K562 (cell line): ENCODE measurements at regions not wholly inside any gene's neighbourhood (a gene's known extent, or its start where the extent isn't known, plus 50 kb on each side); places are given as distances from the start of the nearest gene placed in this dataset.

ENCODE experiments used
- ATAC-seq: fragments of 200-7000 bp; cut with Tn5 transposase; 3 replicates; pipeline ENCODE4 v1.9.1; 2020; ENCODE audit warnings: moderate library complexity
- BruUV-seq: library from RNA; stranded (reverse); fragments of 400-500 nt; replicated peaks from 2 replicates; lab custom pipeline; 2021; lab: Mats Ljungman, UMichigan
- CTCF ChIA-PET: fragments of 300-600 bp; formaldehyde crosslinking; extraction: SDS; loops from one replicate; lab custom pipeline; 2021; ENCODE audit warnings: low intra/inter-chr PET ratio; lab: Yijun Ruan, JAX
- POLR2A ChIA-PET: fragments of 300-600, 350-650 bp; sonication (Branson Sonifier 250); formaldehyde crosslinking; extraction: SDS; loops from one replicate; lab custom pipeline; 2021; ENCODE audit warnings: antibody characterized with exemption, inconsistent platforms; lab: Yijun Ruan, JAX
- DNase-seq, 4 experiments: peaks; one replicate each; pipeline versions ENCODE4 v3.0.0 to v3.0.0-alpha.2; 2011 to 2018; ENCODE audit warnings: low spot score in 3 of 4, mixed read lengths in 3 of 4; ENCODE audit errors: extremely low read depth in 1 of 4
- FAIRE-seq: peaks from 2 replicates; lab custom pipeline; 2011; peaks lifted over from hg19 to GRCh38; lab: Jason Lieb, UNC
- H2AFZ ChIP-seq: 2 replicates; pipeline ENCODE4 v1.6.0; 2011; ENCODE audit warnings: low read depth, low read length, control low read depth, inconsistent platforms
- H3K27ac ChIP-seq: fragments of 200-600 bp; 3 replicates; pipeline ENCODE4 v1.8.0; 2011; ENCODE audit warnings: low read depth, mild to moderate bottlenecking, control low read depth, inconsistent platforms, low read length, moderate library complexity, mixed read lengths; ENCODE audit errors: extremely low read depth
- H3K27me3 ChIP-seq, 2 experiments: fragments of 300-600 bp in 1 of 2; 2 replicates in 1 of 2; 3 replicates in 1 of 2; pipeline versions ENCODE4 v1.6.0 to v1.8.0; 2011; ENCODE audit warnings: inconsistent platforms in 2 of 2, low read length in 2 of 2, mild to moderate bottlenecking in 1 of 2, mixed read lengths in 1 of 2, moderate library complexity in 1 of 2; ENCODE audit not compliant: control insufficient read depth in 2 of 2, insufficient read depth in 2 of 2
- H3K36me3 ChIP-seq: fragments of 300-600 bp; 3 replicates; pipeline ENCODE4 v1.8.0; 2011; ENCODE audit warnings: mild to moderate bottlenecking, low read length, inconsistent platforms; ENCODE audit not compliant: control insufficient read depth, insufficient read depth
- H3K4me1 ChIP-seq, 2 experiments: fragments of 200-600 bp in 1 of 2; replicated peaks in 1 of 2; 2 replicates in 1 of 2; 3 replicates in 1 of 2; pipeline versions ENCODE4 v1.5.1 to v1.8.0; 2011; ENCODE audit warnings: inconsistent platforms in 2 of 2, low read length in 2 of 2, mild to moderate bottlenecking in 1 of 2, mixed read lengths in 1 of 2, moderate library complexity in 1 of 2; ENCODE audit not compliant: control insufficient read depth in 2 of 2, insufficient read depth in 2 of 2
- H3K4me2 ChIP-seq: 2 replicates; pipeline ENCODE4 v1.6.1; 2011; ENCODE audit warnings: low read length, control low read depth, inconsistent platforms, mixed read lengths; ENCODE audit not compliant: insufficient read depth
- H3K4me3 ChIP-seq: fragments of 200-600 bp; sonication (generic), shearing (Covaris generic); 2 replicates; pipeline ENCODE4 v1.5.1; 2016; ENCODE audit warnings: control low read depth, inconsistent platforms
- H3K79me2 ChIP-seq: fragments of 200-600 bp; 3 replicates; pipeline ENCODE4 v1.8.0; 2011; ENCODE audit warnings: low read length, inconsistent platforms; ENCODE audit not compliant: control insufficient read depth, insufficient read depth
- H3K9ac ChIP-seq, 2 experiments: 2 replicates each; pipeline versions ENCODE4 v1.6.0 to v1.6.1; 2011; ENCODE audit warnings: low read depth in 2 of 2, low read length in 2 of 2, control low read depth in 1 of 2, inconsistent platforms in 1 of 2, mild to moderate bottlenecking in 1 of 2, mixed read lengths in 1 of 2; ENCODE audit not compliant: insufficient read depth in 1 of 2
- H3K9me1 ChIP-seq: one replicate; pipeline ENCODE4 v1.6.0; 2011; ENCODE audit warnings: inconsistent platforms, mild to moderate bottlenecking, low read length, moderate library complexity; ENCODE audit not compliant: control insufficient read depth, insufficient read depth
- H3K9me3 ChIP-seq: replicated peaks from 2 replicates; pipeline ENCODE4 v1.5.1; 2011; ENCODE audit warnings: low read depth, low read length, inconsistent platforms; ENCODE audit not compliant: control insufficient read depth, insufficient read depth
- H4K20me1 ChIP-seq: replicated peaks from 2 replicates; pipeline ENCODE4 v1.6.1; 2011; ENCODE audit warnings: low read length, inconsistent platforms, mixed read lengths; ENCODE audit not compliant: control insufficient read depth, insufficient read depth
- ARHGAP35 ChIP-seq: fragments of 450-650 bp; IDR thresholded peaks from 2 replicates; pipeline ENCODE4 v1.6.1; 2018; ENCODE audit not compliant: partially characterized antibody
- CBX1 ChIP-seq: sonication (generic); IDR thresholded peaks from 2 replicates; pipeline ENCODE4 v1.6.1; 2016; ENCODE audit warnings: antibody characterized with exemption, low read depth, mild to moderate bottlenecking
- CHCHD3 ChIP-seq: fragments of 250-450 bp; sonication (Bioruptor Pico); IDR thresholded peaks from 2 replicates; pipeline ENCODE4 v2.1.2; 2022; ENCODE audit warnings: mild to moderate bottlenecking
- DIDO1 ChIP-seq: fragments of 450-650 bp; IDR thresholded peaks from 2 replicates; pipeline ENCODE4 v1.6.1; 2016; ENCODE audit warnings: low read depth, missing biosample characterization, missing genetic modification characterization
- ETS2 ChIP-seq: IDR thresholded peaks from 2 replicates; pipeline ENCODE4 v1.6.1; 2016; ENCODE audit warnings: borderline replicate concordance, missing genetic modification characterization, mild to moderate bottlenecking, moderate library complexity, missing compliant biosample characterization; ENCODE audit not compliant: poor library complexity, severe bottlenecking
- MEF2A ChIP-seq: IDR thresholded peaks from 2 replicates; pipeline ENCODE4 v1.6.1; 2011; ENCODE audit warnings: low read depth, mild to moderate bottlenecking, low read length, moderate library complexity; ENCODE audit not compliant: control insufficient read depth
- NFE2L1 ChIP-seq: fragments of 450-650 bp; IDR thresholded peaks from 2 replicates; pipeline ENCODE4 v1.6.1; 2016; ENCODE audit warnings: missing genetic modification characterization, low read depth, mild to moderate bottlenecking, missing compliant biosample characterization, moderate library complexity, borderline replicate concordance
- RFX5 ChIP-seq: IDR thresholded peaks from 2 replicates; pipeline ENCODE4 v1.6.1; 2011; ENCODE audit warnings: low read depth, mild to moderate bottlenecking, improper control_type of control experiment, low read length
- SNRNP70 ChIP-seq: fragments of 200-400 bp; formaldehyde crosslinking; optimal IDR thresholded peaks from 2 replicates; pipeline ENCODE3; 2017; ENCODE audit warnings: low read depth, low read length
- ZFX ChIP-seq: sonication (generic); formaldehyde crosslinking; IDR thresholded peaks from 2 replicates; pipeline ENCODE4 v1.8.0; 2022; ENCODE audit warnings: mild to moderate bottlenecking, missing genetic modification reagents, moderate library complexity
- ZKSCAN3 ChIP-seq: fragments of 250-450 bp; sonication (Bioruptor Pico); IDR thresholded peaks from 2 replicates; pipeline ENCODE4 v1.4.0; 2020
- ZNF184 ChIP-seq: sonication (generic); formaldehyde crosslinking; IDR thresholded peaks from 2 replicates; pipeline ENCODE4 v1.5.0; 2020; ENCODE audit warnings: missing genetic modification reagents
- ZNF57 ChIP-seq: fragments of 450-650 bp; formaldehyde crosslinking; IDR thresholded peaks from 2 replicates; pipeline ENCODE4 v1.4.0; 2020; ENCODE audit warnings: mild to moderate bottlenecking, moderate library complexity
- WGBS: fragments of 100-300 bp; shearing (Covaris generic); methylation state at CpG from one replicate; pipeline ENCODE4 v1.1.6; 2016; ENCODE audit warnings: low coverage, mixed read lengths; ENCODE audit not compliant: insufficient coverage; ENCODE audit errors: missing lambda C conversion rate; 5-methylcytosine and 5-hydroxymethylcytosine counted together
- in situ Hi-C: fragments of 300-500 bp; cut with MboI; formaldehyde crosslinking; loops from 4 replicates; pipeline ENCODE4 v1.15.0; 2018; ENCODE audit warnings: inconsistent platforms, mixed read lengths
- intact Hi-C: fragments of 100-400 bp; cut with micrococcal nuclease; formaldehyde crosslinking; loops from 2 replicates; pipeline ENCODE4 v1.14.2; 2022
- TF ChIP-seq, protein P1 (sequence below), 3 experiments: fragments of 200-800 bp in 1 of 3; sonication (Bioruptor generic) in 1 of 3; sonication (generic) in 1 of 3; formaldehyde crosslinking in 1 of 3; IDR thresholded peaks; 2 replicates each; pipeline versions ENCODE4 v1.6.1 to v1.8.0; 2016 to 2022; ENCODE audit warnings: mild to moderate bottlenecking in 2 of 3, missing compliant biosample characterization in 2 of 3, missing genetic modification characterization in 2 of 3, missing genetic modification reagents in 1 of 3
- TF ChIP-seq, protein P2 (sequence below): sonication (generic); formaldehyde crosslinking; IDR thresholded peaks from 2 replicates; pipeline ENCODE4 v1.8.0; 2022; ENCODE audit warnings: mild to moderate bottlenecking, missing genetic modification reagents

DNA sequence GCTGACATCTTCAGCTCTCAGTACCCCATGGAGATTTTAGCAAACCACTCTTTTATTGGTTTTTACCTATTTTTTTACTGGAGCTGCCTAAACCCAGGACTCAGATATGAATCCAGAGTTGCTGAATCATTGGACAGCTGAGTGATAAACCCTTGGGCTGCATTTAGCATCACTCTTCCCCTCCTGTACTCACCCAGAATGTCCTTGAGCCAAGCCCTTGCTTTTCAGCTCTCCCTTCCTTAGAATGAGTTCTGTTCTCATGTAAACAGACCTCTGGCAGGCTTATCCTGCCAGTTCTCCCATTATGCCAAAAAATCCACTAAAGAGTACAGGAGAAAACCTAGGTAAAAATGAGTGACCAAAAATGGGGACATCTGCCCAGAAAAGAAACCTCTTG, 200.1 kb upstream of the POU2AF2 start:
- ChIA-PET POLR2A (no interaction called here), CTCF (no interaction called here)
- H3K4me2 ChIP-seq, result no peak overlapping the region
- no peaks in the 10 kb centered on the region for H3K9me1 ChIP-seq
- DNase-seq (no peak), FAIRE-seq (no peak), ATAC-seq (no peak)
- no peak overlapping the region for H3K9ac ChIP-seq
- no peak overlapping the region for H3K27ac ChIP-seq
- H2AFZ ChIP-seq, result no peak overlapping the region
- H3K4me1 ChIP-seq, result no peaks in the 10 kb centered on the region
- no peak overlapping the region for H3K4me3 ChIP-seq
- no peaks in the 10 kb centered on the region for H3K79me2 ChIP-seq
- no peaks in the 10 kb centered on the region for H3K27me3 ChIP-seq
- no peaks in the 10 kb centered on the region for H4K20me1 ChIP-seq
- H3K36me3 ChIP-seq, result no peaks in the 10 kb centered on the region
- in situ Hi-C loops, result no loop called here
- no peak for TF ChIP-seq NFE2L1 (tag)
- TF ChIP-seq CBX1, result no peak
- no peak for TF ChIP-seq SNRNP70
- TF ChIP-seq ETS2 (tag), result no peak
- TF ChIP-seq DIDO1 (tag), result no peak
- no peaks in the 10 kb centered on the region for H3K9me3 ChIP-seq
- intact Hi-C loops, result no loop called here
- no TSS peak for BruUV-seq

DNA sequence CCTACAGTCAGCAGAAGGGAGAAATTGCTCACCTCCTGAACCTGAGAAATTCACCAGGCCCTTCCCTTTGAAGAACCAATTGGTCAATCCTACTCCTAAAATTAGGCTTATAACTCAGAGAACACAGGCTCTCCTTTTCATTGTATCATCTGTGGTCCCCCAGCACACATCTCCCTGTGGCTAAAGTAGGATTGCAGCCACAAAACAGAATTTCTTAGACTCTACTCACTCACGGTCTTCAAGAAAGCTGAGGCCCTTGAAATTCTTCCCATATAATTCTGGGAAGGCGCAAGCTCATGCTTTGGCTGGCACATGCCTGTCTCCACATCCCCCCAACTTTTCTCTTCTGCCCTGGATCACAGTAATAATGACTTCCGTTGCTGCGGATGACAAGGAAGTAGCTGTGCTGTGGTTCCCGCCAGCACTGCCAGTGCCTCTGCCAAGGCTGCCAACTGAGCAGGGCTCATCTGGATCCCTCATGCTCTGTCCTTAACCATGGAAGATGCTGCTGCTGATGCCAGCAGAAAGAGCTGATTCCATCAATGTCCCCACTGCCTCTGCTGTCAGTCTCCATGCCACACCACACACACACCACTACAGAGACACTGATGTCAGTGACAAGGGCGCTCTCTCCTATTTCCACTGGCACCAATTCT, 200.6 kb upstream of the POU2AF2 start:
- ChIA-PET CTCF (no interaction called here), POLR2A (no interaction called here)
- Histone ChIP-seq H3K79me2 (no peaks in the 10 kb centered on the region), H3K27me3 (no peaks in the 10 kb centered on the region), H3K9me1 (no peaks in the 10 kb centered on the region), H3K4me2 (no peak overlapping the region), H4K20me1 (no peaks in the 10 kb centered on the region), H3K36me3 (no peaks in the 10 kb centered on the region), H3K9ac (no peak overlapping the region), H3K27ac (no peak overlapping the region), H3K9me3 (no peaks in the 10 kb centered on the region)
- ATAC-seq (no peak), DNase-seq (no peak), FAIRE-seq (no peak)
- intact Hi-C loops, result no loop called here
- 4% methylated on average over 6 of the region's 6 CpGs for WGBS
- in situ Hi-C loops, result no loop called here
- TF ChIP-seq, protein P1, sequence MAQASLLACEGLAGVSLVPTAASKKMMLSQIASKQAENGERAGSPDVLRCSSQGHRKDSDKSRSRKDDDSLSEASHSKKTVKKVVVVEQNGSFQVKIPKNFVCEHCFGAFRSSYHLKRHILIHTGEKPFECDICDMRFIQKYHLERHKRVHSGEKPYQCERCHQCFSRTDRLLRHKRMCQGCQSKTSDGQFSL (CRISPR knock-in tag; IDR thresholded peaks at IDR 0.05), result no peak
- TF ChIP-seq, protein P1 (tag; IDR thresholded peaks at IDR 0.05), result no peak
- no peak for TF ChIP-seq CHCHD3 (CRISPR knock-in tag)
- TF ChIP-seq ZFX, result no peak
- TF ChIP-seq ZNF184 (CRISPR knock-in tag), result no peak
- TF ChIP-seq, protein P2, sequence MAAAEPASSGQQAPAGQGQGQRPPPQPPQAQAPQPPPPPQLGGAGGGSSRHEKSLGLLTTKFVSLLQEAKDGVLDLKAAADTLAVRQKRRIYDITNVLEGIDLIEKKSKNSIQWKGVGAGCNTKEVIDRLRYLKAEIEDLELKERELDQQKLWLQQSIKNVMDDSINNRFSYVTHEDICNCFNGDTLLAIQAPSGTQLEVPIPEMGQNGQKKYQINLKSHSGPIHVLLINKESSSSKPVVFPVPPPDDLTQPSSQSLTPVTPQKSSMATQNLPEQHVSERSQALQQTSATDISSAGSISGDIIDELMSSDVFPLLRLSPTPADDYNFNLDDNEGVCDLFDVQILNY, result no peak
- no peak for TF ChIP-seq ARHGAP35
- no peak for TF ChIP-seq MEF2A
- TF ChIP-seq RFX5, result no peak
- no peak for TF ChIP-seq ZKSCAN3
- TF ChIP-seq ZNF57 (CRISPR knock-in tag), result no peak
- TF ChIP-seq, all 486 proteins: peak for 0
- BruUV-seq, result no TSS peak
- H3K4me3 ChIP-seq, result no peak overlapping the region
- no peaks in the 10 kb centered on the region for H3K4me1 ChIP-seq
- no peak overlapping the region for H2AFZ ChIP-seq
